SK-N-MC (cell line): ENCODE measurements at regions not wholly inside any gene's neighbourhood (a gene's known extent, or its start where the extent isn't known, plus 50 kb on each side); places are given as distances from the start of the nearest gene placed in this dataset.

Experiments used
- EZH2 ChIP-seq: fragments of 200-600 bp; sonication (generic); IDR thresholded peaks from one replicate; pipeline ENCODE4 v1.6.1; 2017; ENCODE audit warnings: antibody characterized with exemption
- POLR2AphosphoS5 ChIP-seq: IDR thresholded peaks from 2 replicates; pipeline ENCODE4 v1.6.1; 2012; ENCODE audit warnings: mild to moderate bottlenecking, low read depth, low read length, borderline replicate concordance

DNA sequence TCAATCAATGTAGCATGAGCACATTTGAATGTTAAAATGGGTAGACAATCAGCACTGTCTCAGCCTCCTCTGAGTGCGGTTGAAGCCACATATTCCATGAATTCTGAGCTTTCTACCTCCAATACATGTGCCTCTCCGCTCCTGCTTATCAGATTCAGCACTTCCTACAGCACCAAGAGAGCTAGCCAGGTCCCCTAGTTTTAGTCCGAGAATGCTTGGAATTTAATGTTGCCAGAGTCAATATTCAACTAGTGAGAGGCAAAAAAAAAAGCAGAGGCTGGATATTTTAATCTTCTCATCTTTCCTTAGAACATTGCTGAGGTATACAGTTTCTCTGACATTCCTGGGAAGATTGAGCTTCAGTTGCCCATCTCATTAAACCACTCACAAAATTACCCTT is 1979.1 kb upstream of the CDH9 start:
- TF ChIP-seq EZH2 (no peak), POLR2AphosphoS5 (no peak)
